ENCODE measurements at regions not wholly inside any gene's neighbourhood (a gene's known extent, or its start where the extent isn't known, plus 50 kb on each side); places are given as distances from the start of the nearest gene placed in this dataset.

- no peak overlapping the region for H2AFZ ChIP-seq
- no peak overlapping the region for H3K4me2 ChIP-seq
- no peak overlapping the region for H3K27ac ChIP-seq
- H3K79me2 ChIP-seq: no peaks in the 10 kb centered on the region
- no peaks in the 10 kb centered on the region for H3K9me3 ChIP-seq (ENCODE audit: low read depth)
- no peaks in the 10 kb centered on the region for H3K36me3 ChIP-seq (replicated peaks; ENCODE audit: insufficient read depth, low read depth)
- no peak overlapping the region for H3K4me3 ChIP-seq
- TF ChIP-seq EZH2 (IDR thresholded peaks at IDR 0.05; ENCODE audit: borderline replicate concordance) (no peak), CTCF (IDR thresholded peaks at IDR 0.05; ENCODE audit: poor library complexity) (no peak), EZH2phosphoT487 (IDR thresholded peaks at IDR 0.05; ENCODE audit: low read depth, severe bottlenecking, unreplicated experiment) (no peak)
- WGBS (ENCODE audit: low lambda C conversion rate, missing lambda C conversion rate): 97% methylated on average over 1 of the region's 1 CpG
- H4K20me1 ChIP-seq (ENCODE audit: insufficient read depth, poor library complexity, severe bottlenecking): no peaks in the 10 kb centered on the region
- no peaks in the 10 kb centered on the region for H3K4me1 ChIP-seq (ENCODE audit: insufficient read depth)
- DNase-seq (ENCODE audit: low spot score): no peak
- no peaks in the 10 kb centered on the region for H3K27me3 ChIP-seq
- H3K9me2 ChIP-seq (replicated peaks; ENCODE audit: insufficient read depth): no peaks in the 10 kb centered on the region
Measured at GRCh38 chr16:65226077-65226476, 104.2 kb upstream of the CDH11 start.

- 85% methylated on average over 5 of the region's 5 CpGs for WGBS (ENCODE audit: low lambda C conversion rate, missing lambda C conversion rate)
- Histone ChIP-seq H3K36me3 (replicated peaks; ENCODE audit: insufficient read depth, low read depth) (no peaks in the 10 kb centered on the region), H2AFZ (no peak overlapping the region), H3K9me3 (ENCODE audit: low read depth) (no peaks in the 10 kb centered on the region), H3K4me1 (ENCODE audit: insufficient read depth) (no peaks in the 10 kb centered on the region), H3K27ac (no peak overlapping the region), H3K27me3 (no peaks in the 10 kb centered on the region), H3K79me2 (no peaks in the 10 kb centered on the region), H3K9me2 (replicated peaks; ENCODE audit: insufficient read depth) (no peaks in the 10 kb centered on the region), H3K4me2 (no peak overlapping the region), H4K20me1 (ENCODE audit: insufficient read depth, poor library complexity, severe bottlenecking) (no peaks in the 10 kb centered on the region), H3K4me3 (no peak overlapping the region)
- DNase-seq (ENCODE audit: low spot score): no peak
- no peak for TF ChIP-seq EZH2 (IDR thresholded peaks at IDR 0.05; ENCODE audit: borderline replicate concordance)
Measured at GRCh38 chr16:65225488-65225887, 103.6 kb upstream of the CDH11 start.

GRCh38 chr16:65224994-65225393 is 103.1 kb upstream of the CDH11 start:
- TF ChIP-seq EZH2 (IDR thresholded peaks at IDR 0.05; ENCODE audit: borderline replicate concordance) (no peak), CTCF (IDR thresholded peaks at IDR 0.05; ENCODE audit: poor library complexity) (no peak), EZH2phosphoT487 (IDR thresholded peaks at IDR 0.05; ENCODE audit: low read depth, severe bottlenecking, unreplicated experiment) (no peak)
- no peak for DNase-seq (ENCODE audit: low spot score)
- no peak overlapping the region for H2AFZ ChIP-seq
- H3K4me1 ChIP-seq (ENCODE audit: insufficient read depth): no peaks in the 10 kb centered on the region
- no peaks in the 10 kb centered on the region for H3K9me3 ChIP-seq (ENCODE audit: low read depth)
- H3K27ac ChIP-seq: no peak overlapping the region
- H4K20me1 ChIP-seq (ENCODE audit: insufficient read depth, poor library complexity, severe bottlenecking): no peaks in the 10 kb centered on the region
- H3K36me3 ChIP-seq (replicated peaks; ENCODE audit: insufficient read depth, low read depth): no peaks in the 10 kb centered on the region
- H3K4me2 ChIP-seq: no peak overlapping the region
- 91% methylated on average over 1 of the region's 1 CpG for WGBS (ENCODE audit: low lambda C conversion rate, missing lambda C conversion rate)
- no peaks in the 10 kb centered on the region for H3K79me2 ChIP-seq
- H3K9me2 ChIP-seq (replicated peaks; ENCODE audit: insufficient read depth): no peaks in the 10 kb centered on the region
- H3K27me3 ChIP-seq: no peaks in the 10 kb centered on the region
- no peak overlapping the region for H3K4me3 ChIP-seq

- Histone ChIP-seq H3K4me3 (no peak overlapping the region), H3K27me3 (no peaks in the 10 kb centered on the region), H3K36me3 (replicated peaks; ENCODE audit: insufficient read depth, low read depth) (no peaks in the 10 kb centered on the region), H3K79me2 (no peaks in the 10 kb centered on the region), H3K4me2 (no peak overlapping the region), H3K9me2 (replicated peaks; ENCODE audit: insufficient read depth) (no peaks in the 10 kb centered on the region), H3K27ac (no peak overlapping the region), H3K4me1 (ENCODE audit: insufficient read depth) (no peaks in the 10 kb centered on the region), H4K20me1 (ENCODE audit: insufficient read depth, poor library complexity, severe bottlenecking) (no peaks in the 10 kb centered on the region), H2AFZ (no peak overlapping the region), H3K9me3 (ENCODE audit: low read depth) (no peaks in the 10 kb centered on the region)
- DNase-seq (ENCODE audit: low spot score): no peak
- 85% methylated on average over 2 of the region's 2 CpGs for WGBS (ENCODE audit: low lambda C conversion rate, missing lambda C conversion rate)
- no peak for TF ChIP-seq CTCF (IDR thresholded peaks at IDR 0.05; ENCODE audit: poor library complexity)
- TF ChIP-seq EZH2phosphoT487 (IDR thresholded peaks at IDR 0.05; ENCODE audit: low read depth, severe bottlenecking, unreplicated experiment): no peak
- TF ChIP-seq EZH2 (IDR thresholded peaks at IDR 0.05; ENCODE audit: borderline replicate concordance): no peak
Measured at GRCh38 chr16:65224471-65224870, 102.6 kb upstream of the CDH11 start.
